GM12891 (cell line): ENCODE measurements at regions not wholly inside any gene's neighbourhood (a gene's known extent, or its start where the extent isn't known, plus 50 kb on each side); places are given as distances from the start of the nearest gene placed in this dataset.

Experiments used
- POLR2A ChIP-seq: IDR thresholded peaks from 2 replicates; pipeline ENCODE4 v1.6.1; 2011; ENCODE audit warnings: low read depth, low read length, control low read depth
- POLR2AphosphoS5 ChIP-seq: IDR thresholded peaks from 2 replicates; pipeline ENCODE4 v1.6.1; 2011; ENCODE audit warnings: low read depth, low read length, control low read depth

GRCh38 chr2:172232708-172233396 lies 130.2 kb upstream of the DLX2 start:
- no peak for TF ChIP-seq POLR2AphosphoS5
- TF ChIP-seq POLR2A: no peak
